ENCODE measurements at regions not wholly inside any gene's neighbourhood (a gene's known extent, or its start where the extent isn't known, plus 50 kb on each side); places are given as distances from the start of the nearest gene placed in this dataset.

DNA sequence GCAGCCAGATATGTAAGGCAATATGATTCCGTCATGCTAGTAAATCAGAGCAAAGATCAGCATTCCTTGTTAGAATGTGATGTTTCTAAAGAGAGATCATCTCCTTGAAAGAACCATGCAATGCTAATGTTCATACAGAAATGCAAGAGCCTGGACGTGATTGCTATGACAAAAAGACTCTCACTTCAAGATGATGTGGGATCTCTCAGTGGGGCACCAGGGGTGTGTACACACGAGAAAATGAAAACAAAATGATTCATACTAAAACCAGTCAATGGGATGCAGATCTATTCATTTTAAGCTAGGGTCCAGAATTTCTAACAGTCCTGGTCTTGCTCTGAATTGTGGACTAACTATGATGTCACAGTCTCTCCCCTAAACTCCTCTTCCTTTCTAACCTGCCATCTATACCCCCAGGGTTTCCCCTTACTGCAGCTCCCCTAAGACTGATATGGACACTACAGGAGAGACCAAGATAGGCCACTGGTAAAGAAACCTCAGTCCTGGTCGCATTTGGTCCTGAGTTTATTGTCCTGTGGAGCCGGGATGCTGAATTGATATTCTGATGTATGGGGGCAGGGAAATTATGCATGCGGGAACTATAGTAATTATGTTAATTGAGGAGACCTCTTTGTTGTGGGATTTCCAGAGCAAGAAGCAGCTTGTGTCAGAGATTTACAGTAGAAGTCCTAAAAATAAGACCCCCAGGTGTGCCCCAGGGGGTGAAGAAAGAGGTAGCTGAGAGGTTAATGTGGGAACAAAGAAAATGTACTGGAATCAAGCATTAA lies 179.0 kb downstream of the PMP22 start:
- TF ChIP-seq, protein P1, sequence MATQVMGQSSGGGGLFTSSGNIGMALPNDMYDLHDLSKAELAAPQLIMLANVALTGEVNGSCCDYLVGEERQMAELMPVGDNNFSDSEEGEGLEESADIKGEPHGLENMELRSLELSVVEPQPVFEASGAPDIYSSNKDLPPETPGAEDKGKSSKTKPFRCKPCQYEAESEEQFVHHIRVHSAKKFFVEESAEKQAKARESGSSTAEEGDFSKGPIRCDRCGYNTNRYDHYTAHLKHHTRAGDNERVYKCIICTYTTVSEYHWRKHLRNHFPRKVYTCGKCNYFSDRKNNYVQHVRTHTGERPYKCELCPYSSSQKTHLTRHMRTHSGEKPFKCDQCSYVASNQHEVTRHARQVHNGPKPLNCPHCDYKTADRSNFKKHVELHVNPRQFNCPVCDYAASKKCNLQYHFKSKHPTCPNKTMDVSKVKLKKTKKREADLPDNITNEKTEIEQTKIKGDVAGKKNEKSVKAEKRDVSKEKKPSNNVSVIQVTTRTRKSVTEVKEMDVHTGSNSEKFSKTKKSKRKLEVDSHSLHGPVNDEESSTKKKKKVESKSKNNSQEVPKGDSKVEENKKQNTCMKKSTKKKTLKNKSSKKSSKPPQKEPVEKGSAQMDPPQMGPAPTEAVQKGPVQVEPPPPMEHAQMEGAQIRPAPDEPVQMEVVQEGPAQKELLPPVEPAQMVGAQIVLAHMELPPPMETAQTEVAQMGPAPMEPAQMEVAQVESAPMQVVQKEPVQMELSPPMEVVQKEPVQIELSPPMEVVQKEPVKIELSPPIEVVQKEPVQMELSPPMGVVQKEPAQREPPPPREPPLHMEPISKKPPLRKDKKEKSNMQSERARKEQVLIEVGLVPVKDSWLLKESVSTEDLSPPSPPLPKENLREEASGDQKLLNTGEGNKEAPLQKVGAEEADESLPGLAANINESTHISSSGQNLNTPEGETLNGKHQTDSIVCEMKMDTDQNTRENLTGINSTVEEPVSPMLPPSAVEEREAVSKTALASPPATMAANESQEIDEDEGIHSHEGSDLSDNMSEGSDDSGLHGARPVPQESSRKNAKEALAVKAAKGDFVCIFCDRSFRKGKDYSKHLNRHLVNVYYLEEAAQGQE (IDR thresholded peaks at IDR 0.05; ENCODE audit: low read depth) = no peak
- TF ChIP-seq TEAD4 (IDR thresholded peaks at IDR 0.05) (no peak), CREB1 (IDR thresholded peaks at IDR 0.05; ENCODE audit: low read depth) (no peak), EP300 (IDR thresholded peaks at IDR 0.05; ENCODE audit: borderline replicate concordance) (no peak), TCF12 (IDR thresholded peaks at IDR 0.05; ENCODE audit: low read depth) (no peak)

DNA sequence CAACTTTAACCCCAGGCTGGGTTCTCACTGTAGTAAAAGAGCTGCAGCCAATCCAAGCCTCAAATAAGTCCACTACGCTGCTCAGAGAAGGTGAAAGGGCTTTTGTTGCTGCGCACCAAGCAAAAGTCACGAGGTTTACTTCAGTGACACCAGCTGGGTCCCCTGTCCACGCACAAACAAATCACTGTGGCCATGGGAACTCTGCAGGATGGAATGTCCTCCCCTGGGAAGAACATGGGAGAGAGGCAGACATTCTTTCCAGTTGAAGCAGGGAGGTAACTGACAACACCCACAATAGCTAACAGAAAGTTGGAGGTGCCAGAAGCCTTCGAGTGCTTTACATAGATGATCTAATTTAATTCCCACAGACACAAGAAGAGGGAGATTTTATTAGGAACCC lies 181.9 kb downstream of the PMP22 start:
- TF ChIP-seq, protein P2, sequence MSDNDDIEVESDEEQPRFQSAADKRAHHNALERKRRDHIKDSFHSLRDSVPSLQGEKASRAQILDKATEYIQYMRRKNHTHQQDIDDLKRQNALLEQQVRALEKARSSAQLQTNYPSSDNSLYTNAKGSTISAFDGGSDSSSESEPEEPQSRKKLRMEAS (IDR thresholded peaks at IDR 0.05) = no peak
- TF ChIP-seq, protein P3, sequence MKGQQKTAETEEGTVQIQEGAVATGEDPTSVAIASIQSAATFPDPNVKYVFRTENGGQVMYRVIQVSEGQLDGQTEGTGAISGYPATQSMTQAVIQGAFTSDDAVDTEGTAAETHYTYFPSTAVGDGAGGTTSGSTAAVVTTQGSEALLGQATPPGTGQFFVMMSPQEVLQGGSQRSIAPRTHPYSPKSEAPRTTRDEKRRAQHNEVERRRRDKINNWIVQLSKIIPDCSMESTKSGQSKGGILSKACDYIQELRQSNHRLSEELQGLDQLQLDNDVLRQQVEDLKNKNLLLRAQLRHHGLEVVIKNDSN (IDR thresholded peaks at IDR 0.05) = no peak
- TF ChIP-seq EGR1 (IDR thresholded peaks at IDR 0.05) = no peak

DNA sequence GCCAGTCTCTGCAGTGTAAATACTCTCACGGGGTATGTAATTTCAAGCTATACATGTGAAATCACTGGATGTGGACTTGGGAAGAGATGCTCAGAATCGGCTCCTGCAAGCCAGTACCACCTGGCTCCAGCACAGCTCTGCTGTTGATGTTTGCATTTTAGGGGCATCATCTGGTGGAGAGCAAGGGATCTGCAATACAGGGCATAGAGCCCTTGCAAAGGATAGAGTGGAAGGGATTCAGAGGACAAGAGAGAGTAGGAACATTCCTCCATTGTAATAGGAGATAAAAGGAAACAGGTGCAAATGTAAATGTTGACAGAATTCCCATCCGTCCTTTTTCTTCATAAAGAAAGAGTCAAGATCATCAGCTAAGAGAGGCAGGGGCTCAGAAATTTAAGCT lies 184.1 kb downstream of the PMP22 start:
- TF ChIP-seq TCF12 (IDR thresholded peaks at IDR 0.05; ENCODE audit: low read depth) (no peak), CREB1 (IDR thresholded peaks at IDR 0.05; ENCODE audit: low read depth) (no peak), ZBTB7A (IDR thresholded peaks at IDR 0.05; ENCODE audit: low read depth) (no peak), TEAD4 (IDR thresholded peaks at IDR 0.05) (no peak), CEBPB (IDR thresholded peaks at IDR 0.05) (no peak), YY1 (IDR thresholded peaks at IDR 0.05; ENCODE audit: low read depth) (no peak), EGR1 (IDR thresholded peaks at IDR 0.05) (no peak), NFIC (IDR thresholded peaks at IDR 0.05) (no peak), EP300 (IDR thresholded peaks at IDR 0.05; ENCODE audit: borderline replicate concordance) (no peak), FOXM1 (IDR thresholded peaks at IDR 0.05; ENCODE audit: borderline replicate concordance, low read depth) (no peak), TAF1 (IDR thresholded peaks at IDR 0.05; ENCODE audit: low read depth) (no peak), RAD21 (IDR thresholded peaks at IDR 0.05; ENCODE audit: low read depth) (no peak)
- TF ChIP-seq, protein P3 (IDR thresholded peaks at IDR 0.05) = no peak
- TF ChIP-seq, protein P1 (IDR thresholded peaks at IDR 0.05; ENCODE audit: low read depth) = no peak
- TF ChIP-seq, protein P2 (IDR thresholded peaks at IDR 0.05) = no peak

DNA sequence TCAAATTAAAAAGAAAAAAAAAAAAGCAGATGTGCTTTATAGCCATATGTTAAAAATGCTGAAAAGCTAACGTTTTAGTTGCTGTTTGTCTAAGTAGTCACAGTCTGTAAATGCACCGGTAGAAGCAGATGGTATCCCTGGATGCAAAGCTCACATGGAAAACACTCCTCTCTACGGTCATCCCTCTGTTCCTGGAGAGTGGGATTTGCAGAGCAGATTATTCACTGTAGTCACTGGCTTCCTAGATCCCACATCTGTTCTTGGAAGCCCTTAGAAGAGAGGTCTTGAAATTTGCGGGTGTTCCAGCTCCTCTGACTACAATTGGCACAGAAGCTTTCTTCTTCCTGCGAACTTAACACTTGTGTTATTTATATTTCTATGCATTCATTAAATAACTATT lies 186.6 kb downstream of the PMP22 start:
- no peak for TF ChIP-seq TCF12 (IDR thresholded peaks at IDR 0.05; ENCODE audit: low read depth)
- no peak for TF ChIP-seq CREB1 (IDR thresholded peaks at IDR 0.05; ENCODE audit: low read depth)
- TF ChIP-seq EGR1 (IDR thresholded peaks at IDR 0.05) = no peak
- no peak for TF ChIP-seq TAF1 (IDR thresholded peaks at IDR 0.05; ENCODE audit: low read depth)

DNA sequence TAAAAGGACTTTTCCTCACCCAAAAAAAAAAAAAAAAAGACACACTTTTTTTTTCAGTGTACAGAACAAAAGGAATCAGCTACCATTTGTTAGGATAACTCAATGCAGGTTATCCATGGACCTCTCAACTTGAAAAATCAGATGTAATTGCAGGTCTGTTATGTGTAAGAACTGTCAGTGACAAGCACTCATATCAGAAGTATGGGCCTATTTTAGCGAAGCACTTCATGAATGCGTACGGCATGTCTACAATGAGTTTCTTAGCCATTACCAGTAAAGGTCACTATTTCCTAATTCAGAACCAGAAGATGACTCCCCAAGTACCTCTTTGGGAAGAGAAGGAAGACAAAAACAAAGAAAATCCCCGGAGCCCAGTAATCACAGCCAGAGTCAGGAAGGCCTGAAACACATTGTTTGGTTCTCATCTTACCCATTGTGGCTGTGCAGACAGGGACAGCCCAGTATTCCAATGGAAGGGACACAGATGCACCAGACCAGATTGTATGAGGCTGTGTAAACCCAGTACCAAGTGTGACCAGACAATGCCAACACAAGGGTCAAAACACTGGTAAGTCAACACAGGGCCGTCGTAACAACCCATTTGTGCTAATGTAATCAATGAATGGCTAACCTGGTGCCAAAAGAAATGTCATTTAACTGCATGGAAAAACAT lies 188.0 kb downstream of the PMP22 start:
- TF ChIP-seq, protein P2 (IDR thresholded peaks at IDR 0.05) = no peak
- TF ChIP-seq CEBPB (IDR thresholded peaks at IDR 0.05) (no peak), RAD21 (IDR thresholded peaks at IDR 0.05; ENCODE audit: low read depth) (no peak), TAF1 (IDR thresholded peaks at IDR 0.05; ENCODE audit: low read depth) (no peak), NFIC (IDR thresholded peaks at IDR 0.05) (no peak), EP300 (IDR thresholded peaks at IDR 0.05; ENCODE audit: borderline replicate concordance) (no peak), TCF12 (IDR thresholded peaks at IDR 0.05; ENCODE audit: low read depth) (no peak)
- TF ChIP-seq, protein P1 (IDR thresholded peaks at IDR 0.05; ENCODE audit: low read depth) = no peak

Data from Ishikawa (cell line).